ENCODE measurements at regions not wholly inside any gene's neighbourhood (a gene's known extent, or its start where the extent isn't known, plus 50 kb on each side); places are given as distances from the start of the nearest gene placed in this dataset.

GRCh38 chr12:61553091-61553490 lies 707.1 kb upstream of the USP15 start:
- no peak for TF ChIP-seq CTCF (IDR thresholded peaks at IDR 0.05; ENCODE audit: insufficient read depth, low read length)
- TF ChIP-seq GABPA (IDR thresholded peaks at IDR 0.05; ENCODE audit: low read depth) = no peak
- no peak for TF ChIP-seq REST (IDR thresholded peaks at IDR 0.05; ENCODE audit: insufficient replicate concordance, low read depth)
- no peak for TF ChIP-seq POLR2AphosphoS5 (IDR thresholded peaks at IDR 0.05; ENCODE audit: low read depth)
